UCSD-AML1 (cell line): ENCODE measurements at regions not wholly inside any gene's neighbourhood (a gene's known extent, or its start where the extent isn't known, plus 50 kb on each side); places are given as distances from the start of the nearest gene placed in this dataset.

ENCODE experiments used
- DNase-seq: peaks from one replicate; lab custom pipeline; 2025; ENCODE audit not compliant: unreplicated experiment; lab: John Stamatoyannopoulos, UW

GRCh38 chr18:67926929-67927864 lies 410.7 kb upstream of the DSEL start:
- DNase-seq, result no peak

DNA sequence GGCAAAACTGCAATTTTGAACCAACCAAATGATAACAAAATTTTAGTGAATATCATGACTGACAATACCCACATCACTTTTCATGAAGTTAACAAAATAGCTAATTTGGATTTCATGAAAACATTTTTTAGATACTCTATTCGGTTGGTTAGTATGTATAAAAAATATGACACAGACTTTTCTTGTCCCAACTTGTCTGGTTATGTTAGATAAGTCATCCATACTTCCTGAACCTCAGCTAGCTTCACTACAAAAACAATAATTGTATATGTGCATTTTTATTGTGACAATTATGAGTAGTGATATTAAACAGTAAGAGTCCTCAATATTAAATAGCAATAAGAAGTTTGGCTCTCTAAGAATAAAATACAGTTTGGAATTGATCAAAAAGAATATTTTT lies 408.1 kb upstream of the DSEL start:
- no peak for DNase-seq

DNA sequence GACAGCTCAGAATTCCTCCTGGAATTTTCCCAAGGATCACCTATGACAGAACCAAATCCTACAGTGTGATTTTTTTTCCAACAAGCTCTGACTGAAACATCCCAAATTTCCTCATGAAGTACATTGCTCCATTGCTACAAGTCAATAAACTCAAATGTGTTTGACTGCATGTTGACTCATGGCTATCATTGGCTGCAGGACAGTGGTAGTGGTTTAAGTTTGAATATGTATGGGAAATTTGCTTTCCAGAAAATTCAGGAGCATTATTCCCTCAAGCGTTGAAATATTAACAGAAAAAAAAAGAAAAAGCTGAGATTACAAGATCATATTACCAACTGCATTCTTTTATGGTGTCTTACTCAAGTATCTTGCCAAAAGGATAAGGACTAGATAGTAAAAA lies 402.8 kb upstream of the DSEL start:
- no peak for DNase-seq

- no peak for DNase-seq
These were observed 399.6 kb upstream of the DSEL start for GRCh38 chr18:67916097-67916496.

- no peak for DNase-seq
These were observed 396.5 kb upstream of the DSEL start for GRCh38 chr18:67913040-67913439.

- DNase-seq, result no peak
These were observed 385.1 kb upstream of the DSEL start for GRCh38 chr18:67901573-67901972.

- DNase-seq, result no peak
These were observed 379.9 kb upstream of the DSEL start for GRCh38 chr18:67896451-67896850.

GRCh38 chr18:67893916-67894315 lies 377.4 kb upstream of the DSEL start:
- DNase-seq, result no peak

DNA sequence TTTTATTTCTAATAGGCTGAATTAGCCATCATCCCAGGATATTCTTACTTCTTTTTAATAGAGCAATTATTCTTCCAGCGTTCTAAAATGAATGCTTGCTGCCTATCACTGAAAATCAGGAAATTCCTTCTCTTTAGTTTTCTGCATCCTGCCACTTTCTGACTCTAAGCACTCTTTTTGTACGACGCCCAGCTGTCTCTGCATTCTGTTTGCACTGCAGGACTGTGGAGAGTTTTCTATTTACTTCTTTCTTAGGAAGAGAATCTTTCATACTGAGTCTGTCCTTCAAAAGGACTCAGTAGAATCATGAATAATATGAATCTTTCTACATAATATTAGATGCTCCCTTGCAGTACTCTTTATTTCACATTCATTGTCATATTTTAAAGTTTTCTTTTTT lies 360.4 kb upstream of the DSEL start:
- no peak for DNase-seq

- DNase-seq, result no peak
These were observed 359.4 kb upstream of the DSEL start for GRCh38 chr18:67875944-67876343.

DNA sequence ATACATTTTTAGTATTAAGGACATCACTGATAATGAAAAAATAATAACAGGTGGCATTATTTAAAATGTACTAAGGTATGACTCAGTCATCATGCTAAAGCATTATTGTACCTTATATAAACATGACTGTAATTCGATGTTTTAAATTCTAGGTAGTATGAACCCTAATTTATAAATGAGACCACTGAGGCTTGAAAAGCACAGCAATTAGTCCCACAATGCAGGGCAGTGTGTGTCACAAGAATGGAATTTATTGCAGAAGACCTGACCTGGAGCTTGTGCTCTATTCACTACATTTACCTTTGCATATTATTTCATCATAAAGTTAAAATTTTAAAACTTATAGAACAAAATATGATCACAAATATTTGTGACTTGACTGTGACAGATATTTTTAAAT lies 358.5 kb upstream of the DSEL start:
- DNase-seq, result no peak

GRCh38 chr18:67865400-67865799 lies 348.9 kb upstream of the DSEL start:
- no peak for DNase-seq

GRCh38 chr18:67864677-67865340 lies 348.3 kb upstream of the DSEL start:
- no peak for DNase-seq

- no peak for DNase-seq
These were observed 345.5 kb upstream of the DSEL start for GRCh38 chr18:67862069-67862468.

DNA sequence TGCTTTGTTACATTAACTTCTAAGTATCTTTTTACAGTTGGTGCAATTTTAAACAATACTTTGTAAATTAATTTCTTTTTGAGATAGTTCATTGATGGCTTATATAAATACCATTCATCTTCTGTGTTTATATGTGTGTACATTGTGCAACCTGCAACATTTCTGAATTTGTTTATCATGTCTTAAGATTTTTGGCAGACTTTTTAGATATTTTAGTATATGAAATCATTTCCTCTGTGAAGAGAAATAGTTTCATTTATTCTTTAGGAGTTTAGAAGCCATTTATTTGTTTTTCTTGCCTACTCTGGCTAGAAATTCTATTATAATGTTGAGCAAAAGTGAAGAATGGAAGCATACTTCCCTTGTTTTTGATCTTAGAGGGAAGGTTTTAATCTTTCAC lies 337.8 kb upstream of the DSEL start:
- no peak for DNase-seq

DNA sequence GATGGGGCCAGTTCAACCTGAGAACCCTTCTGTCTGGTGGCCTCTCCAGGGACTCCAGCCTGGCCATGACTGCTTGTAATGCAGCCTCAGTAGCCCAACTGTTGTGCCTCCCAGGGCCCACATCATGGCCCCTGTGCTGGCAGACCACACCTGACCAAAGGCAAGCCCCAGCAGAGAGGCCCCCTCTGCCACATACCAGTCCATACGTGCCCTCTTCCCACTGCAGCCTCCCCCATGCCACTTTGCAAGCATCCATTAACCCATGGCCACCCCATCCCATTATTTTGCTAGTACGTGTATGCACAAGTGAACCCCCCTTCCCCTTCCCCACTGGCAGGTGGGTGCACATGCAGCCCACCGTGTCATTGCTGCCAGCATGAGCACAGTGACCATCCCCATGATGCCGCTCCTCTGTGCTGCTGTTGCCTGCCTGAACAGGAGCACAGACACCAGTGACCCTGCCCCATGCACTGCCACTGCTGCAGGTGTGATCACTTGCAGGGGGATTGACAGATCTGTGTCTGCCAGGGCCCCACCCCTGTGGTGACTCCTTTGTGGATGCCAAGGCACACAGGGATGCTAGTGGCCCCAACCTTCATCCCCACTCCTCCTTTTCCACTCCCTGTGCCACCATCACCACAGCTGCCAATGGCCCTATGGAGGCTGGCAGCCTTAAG lies 330.0 kb upstream of the DSEL start:
- no peak for DNase-seq

DNA sequence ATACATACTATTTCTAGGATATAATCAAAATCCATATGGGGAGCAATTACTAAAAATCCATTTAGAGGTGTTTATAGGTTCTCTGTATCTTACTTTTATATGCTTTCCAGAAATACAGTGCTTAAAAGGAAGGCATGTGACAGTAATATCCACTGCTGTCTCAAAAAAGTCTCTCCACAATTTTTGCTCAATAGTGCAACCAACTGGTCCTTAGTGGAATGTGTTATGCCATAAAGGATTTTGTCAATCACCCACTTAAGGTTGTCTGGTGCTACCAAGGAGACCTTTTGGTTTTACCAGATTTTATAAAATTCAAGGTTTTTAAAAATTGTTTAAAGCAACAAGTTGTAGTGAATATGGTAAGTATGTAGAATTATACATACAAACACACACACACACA lies 328.5 kb upstream of the DSEL start:
- DNase-seq, result no peak

GRCh38 chr18:67840379-67840778 lies 323.9 kb upstream of the DSEL start:
- DNase-seq, result no peak

DNA sequence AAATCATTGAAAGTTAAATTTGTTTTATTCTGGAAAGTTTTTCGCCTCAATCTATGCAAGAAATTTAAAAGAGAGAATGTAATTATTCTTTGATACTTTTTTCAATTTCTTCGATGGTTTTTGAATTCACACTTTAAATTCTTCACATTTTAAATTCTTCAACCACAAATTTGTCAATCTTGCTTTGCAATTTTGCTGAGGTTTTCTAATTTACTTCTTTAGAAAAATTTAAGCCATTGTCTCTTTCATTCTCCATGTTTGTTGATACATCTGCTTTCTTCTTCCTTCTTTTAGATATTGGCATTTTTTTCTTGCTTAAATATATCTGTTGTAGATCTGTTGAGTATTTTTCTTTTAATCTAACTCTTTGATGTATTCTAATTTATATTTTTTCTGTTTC lies 301.9 kb upstream of the DSEL start:
- DNase-seq, result no peak

GRCh38 chr18:67815280-67815679 lies 298.8 kb upstream of the DSEL start:
- no peak for DNase-seq

GRCh38 chr18:67813380-67814028 lies 297.0 kb upstream of the DSEL start:
- no peak for DNase-seq
